ENCODE measurements at regions not wholly inside any gene's neighbourhood (a gene's known extent, or its start where the extent isn't known, plus 50 kb on each side); places are given as distances from the start of the nearest gene placed in this dataset.

GRCh38 chr3:177382944-177383343 is 185.7 kb upstream of the TBL1XR1 start:
- no peak overlapping the region for H2BK120ac ChIP-seq (replicated peaks; ENCODE audit: low read depth, low read length)
- no peak overlapping the region for H2AFZ ChIP-seq (ENCODE audit: low read length)
- H3K27me3 ChIP-seq (replicated peaks in 1 of 4; ENCODE audit: control insufficient read depth in 3 of 4, extremely low read depth in 1 of 4, insufficient read depth in 3 of 4, low read length in 3 of 4): no peaks in the 10 kb centered on the region
- H3K79me1 ChIP-seq (ENCODE audit: low read depth, low read length): no peaks in the 10 kb centered on the region
- H3K23me2 ChIP-seq (ENCODE audit: low read depth, low read length): no peaks in the 10 kb centered on the region
- H4K5ac ChIP-seq (ENCODE audit: insufficient read length, low read depth, low read length): no peak overlapping the region
- no peak overlapping the region for H2AK5ac ChIP-seq (ENCODE audit: low read depth, low read length)
- H3K4ac ChIP-seq (replicated peaks; ENCODE audit: insufficient read length, low read depth, low read length): no peak overlapping the region
- no peak overlapping the region for H2BK15ac ChIP-seq (ENCODE audit: low read length)
- no peak overlapping the region for H4K91ac ChIP-seq (replicated peaks; ENCODE audit: insufficient read length, low read length)
- no peak for TF ChIP-seq JUND (IDR thresholded peaks at IDR 0.05; ENCODE audit: low read length)
- TF ChIP-seq ATF3 (IDR thresholded peaks at IDR 0.05; ENCODE audit: insufficient read depth, low read depth, low read length): no peak
- no peak for TF ChIP-seq SRF (IDR thresholded peaks at IDR 0.05; ENCODE audit: low read depth, low read length)
- TF ChIP-seq CHD2 (IDR thresholded peaks at IDR 0.05; ENCODE audit: low read length): no peak
- TF ChIP-seq HDAC2 (IDR thresholded peaks at IDR 0.05; ENCODE audit: borderline replicate concordance in 1 of 2, low read depth in 2 of 2, low read length in 2 of 2): no peak
- TF ChIP-seq KDM4A (IDR thresholded peaks at IDR 0.05; ENCODE audit: low read depth, low read length, severe bottlenecking): no peak
- H3K18ac ChIP-seq (ENCODE audit: extremely low read depth, low read length): no peak overlapping the region
- no peaks in the 10 kb centered on the region for H3K9me3 ChIP-seq (ENCODE audit: insufficient read depth in 2 of 2, low read depth in 1 of 2, low read length in 1 of 2)
- H3K56ac ChIP-seq (replicated peaks; ENCODE audit: insufficient read length, low read depth, low read length): no peak overlapping the region
- H2BK12ac ChIP-seq (ENCODE audit: low read depth, low read length): no peak overlapping the region
- 95% methylated on average over 8 of the region's 8 CpGs; no CpG with 5 or more reads in 1 of the 2 experiments for WGBS, 2 experiments (ENCODE audit: extremely low coverage in 1 of 2, insufficient coverage in 1 of 2, insufficient read length in 1 of 2, insufficient replicate concordance in 2 of 2, low coverage in 1 of 2, low lambda C conversion rate in 2 of 2, missing lambda C conversion rate in 1 of 2)
- H3K4me1 ChIP-seq (replicated peaks in 1 of 4; ENCODE audit: control insufficient read depth in 3 of 4, insufficient read depth in 4 of 4, low read length in 3 of 4): peaks cover 0 to 4% (median 0%) of the 10 kb centered on the region in 4 experiments; a peak in 2 of 7 replicates
- H2BK20ac ChIP-seq (ENCODE audit: low read length): no peak overlapping the region
- ChIA-PET CTCF (ENCODE audit: partially characterized antibody) (no interaction called here), POLR2A (ENCODE audit: partially characterized antibody) (no interaction called here)
- H3K79me2 ChIP-seq (ENCODE audit: control insufficient read depth in 1 of 2, insufficient read depth in 2 of 2, low read length in 2 of 2): no peaks in the 10 kb centered on the region
- H3K23ac ChIP-seq (ENCODE audit: insufficient read length): no peak overlapping the region
- no peak overlapping the region for H3K4me2 ChIP-seq (ENCODE audit: insufficient read depth in 1 of 2, low read depth in 2 of 2, low read length in 2 of 2)
- H3K14ac ChIP-seq (ENCODE audit: insufficient read length): no peak overlapping the region
- FAIRE-seq: no peak
- H3K4me3 ChIP-seq (ENCODE audit: extremely low read depth in 1 of 4, insufficient read depth in 2 of 4, low read depth in 3 of 4, low read length in 4 of 4): no peak overlapping the region
- H4K8ac ChIP-seq (ENCODE audit: extremely low read depth, insufficient read depth, low read length): no peak overlapping the region
- H3K27ac ChIP-seq (ENCODE audit: low read depth, low read length): no peak overlapping the region
- no peak for DNase-seq (ENCODE audit: low read depth in 1 of 2, low spot score in 2 of 2)
- H3K36me3 ChIP-seq (ENCODE audit: control insufficient read depth in 2 of 4, insufficient read depth in 4 of 4, low read length in 3 of 4): no peaks in the 10 kb centered on the region
- H3K9ac ChIP-seq (replicated peaks in 1 of 4; ENCODE audit: extremely low read depth in 1 of 4, low read depth in 3 of 4, low read length in 3 of 4): no peak overlapping the region
- H2BK5ac ChIP-seq (ENCODE audit: low read depth, low read length): no peak overlapping the region
- H4K20me1 ChIP-seq (replicated peaks in 1 of 2; ENCODE audit: control insufficient read depth in 1 of 2, insufficient read depth in 2 of 2, low read length in 2 of 2): no peaks in the 10 kb centered on the region
